GM12878 (cell line): ENCODE measurements at regions not wholly inside any gene's neighbourhood (a gene's known extent, or its start where the extent isn't known, plus 50 kb on each side); places are given as distances from the start of the nearest gene placed in this dataset.

ENCODE experiments used
- ATF7 ChIP-seq: fragments of 450-650 bp; IDR thresholded peaks from 2 replicates; pipeline ENCODE4 v1.6.1; 2016; ENCODE audit warnings: low read depth, mild to moderate bottlenecking
- FOS ChIP-seq: IDR thresholded peaks from 3 replicates; pipeline ENCODE4 v1.6.1; 2011; ENCODE audit warnings: borderline replicate concordance; ENCODE audit not compliant: insufficient read length; ENCODE audit errors: extremely low read depth

GRCh38 chr18:43484710-43485109 is 207.4 kb upstream of the SYT4 start:
- TF ChIP-seq ATF7 (no peak), FOS (no peak)
